Neural crest cell (in vitro differentiated cells): ENCODE measurements at regions not wholly inside any gene's neighbourhood (a gene's known extent, or its start where the extent isn't known, plus 50 kb on each side); places are given as distances from the start of the nearest gene placed in this dataset.

Experiments
- DNase-seq: peaks from one replicate; pipeline ENCODE4 v3.0.0; 2021; ENCODE audit warnings: low read depth, mixed read lengths, low spot score
- H3K27ac Mint-ChIP-seq: one replicate; pipeline ENCODE4 v1.8.0; 2021; ENCODE audit warnings: mild to moderate bottlenecking, mixed read lengths; ENCODE audit not compliant: unreplicated experiment
- H3K27me3 Mint-ChIP-seq: 2 replicates; pipeline ENCODE4 v1.8.0; 2021; ENCODE audit warnings: low read depth, mild to moderate bottlenecking, mixed read lengths
- H3K36me3 Mint-ChIP-seq: 2 replicates; pipeline ENCODE4 v1.8.0; 2021; ENCODE audit warnings: low read depth, mild to moderate bottlenecking, mixed read lengths
- H3K4me1 Mint-ChIP-seq: 2 replicates; pipeline ENCODE4 v1.8.0; 2021; ENCODE audit warnings: mixed read lengths
- H3K4me3 Mint-ChIP-seq: one replicate; pipeline ENCODE4 v1.8.0; 2021; ENCODE audit warnings: mild to moderate bottlenecking, mixed read lengths
- H3K9me3 Mint-ChIP-seq: 2 replicates; pipeline ENCODE4 v1.8.0; 2021; ENCODE audit warnings: mixed read lengths
- TF ChIP-seq, protein P1 (sequence below): fragments of 200-600 bp; sonication (generic); conservative IDR thresholded peaks from 2 replicates; pipeline ENCODE4 v1.5.0; 2021; ENCODE audit warnings: antibody characterized with exemption, mild to moderate bottlenecking

DNA sequence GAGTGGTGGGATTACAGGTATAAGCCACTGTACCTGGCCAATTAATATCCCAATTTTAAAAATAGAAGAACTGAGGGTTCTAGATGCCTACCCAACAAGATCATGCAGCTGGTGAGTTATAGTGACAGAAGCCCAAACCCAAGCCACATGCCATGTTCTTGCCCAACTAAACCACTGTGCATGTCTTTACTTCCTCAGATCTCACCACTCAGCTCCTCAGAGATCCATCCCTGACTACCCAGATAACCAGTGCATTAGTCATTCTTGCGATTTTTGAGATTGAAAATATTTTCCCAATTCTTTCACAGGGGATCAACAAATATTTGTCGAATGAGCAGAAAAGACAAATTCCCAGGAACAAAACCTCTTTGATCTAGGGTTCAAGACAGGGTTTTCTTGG is 303.1 kb downstream of the CBLN1 start:
- Mint-ChIP-seq H3K4me1 (no peaks in the 10 kb centered on the region), H3K27me3 (peaks cover 22% of the 10 kb centered on the region), H3K9me3 (peaks cover 3% of the 10 kb centered on the region), H3K36me3 (no peaks in the 10 kb centered on the region), H3K27ac (no peak overlapping the region), H3K4me3 (no peak overlapping the region)
- no peak for DNase-seq
- TF ChIP-seq, protein P1, sequence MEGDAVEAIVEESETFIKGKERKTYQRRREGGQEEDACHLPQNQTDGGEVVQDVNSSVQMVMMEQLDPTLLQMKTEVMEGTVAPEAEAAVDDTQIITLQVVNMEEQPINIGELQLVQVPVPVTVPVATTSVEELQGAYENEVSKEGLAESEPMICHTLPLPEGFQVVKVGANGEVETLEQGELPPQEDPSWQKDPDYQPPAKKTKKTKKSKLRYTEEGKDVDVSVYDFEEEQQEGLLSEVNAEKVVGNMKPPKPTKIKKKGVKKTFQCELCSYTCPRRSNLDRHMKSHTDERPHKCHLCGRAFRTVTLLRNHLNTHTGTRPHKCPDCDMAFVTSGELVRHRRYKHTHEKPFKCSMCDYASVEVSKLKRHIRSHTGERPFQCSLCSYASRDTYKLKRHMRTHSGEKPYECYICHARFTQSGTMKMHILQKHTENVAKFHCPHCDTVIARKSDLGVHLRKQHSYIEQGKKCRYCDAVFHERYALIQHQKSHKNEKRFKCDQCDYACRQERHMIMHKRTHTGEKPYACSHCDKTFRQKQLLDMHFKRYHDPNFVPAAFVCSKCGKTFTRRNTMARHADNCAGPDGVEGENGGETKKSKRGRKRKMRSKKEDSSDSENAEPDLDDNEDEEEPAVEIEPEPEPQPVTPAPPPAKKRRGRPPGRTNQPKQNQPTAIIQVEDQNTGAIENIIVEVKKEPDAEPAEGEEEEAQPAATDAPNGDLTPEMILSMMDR, result no peak

DNA sequence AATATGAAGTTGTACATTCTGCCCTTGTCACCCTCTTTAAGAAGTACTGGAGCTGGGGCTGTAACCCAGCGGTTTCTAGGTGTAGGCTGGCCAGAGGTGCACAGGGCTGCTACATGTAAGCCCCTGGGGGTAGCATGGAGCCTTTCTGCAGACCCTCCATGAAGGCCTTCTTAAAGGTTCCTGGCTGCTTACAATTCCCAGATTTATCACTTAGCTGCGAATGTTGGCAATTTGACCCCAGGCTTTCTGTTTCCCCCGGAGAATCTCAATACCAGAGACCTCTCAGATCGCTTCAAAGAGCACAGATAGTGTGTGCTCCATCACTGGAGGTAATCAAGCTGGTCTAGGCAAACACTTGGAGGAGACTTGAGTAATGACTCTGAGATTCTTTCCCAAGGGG is 309.4 kb downstream of the CBLN1 start:
- TF ChIP-seq, protein P1, result no peak
- Mint-ChIP-seq H3K27ac (no peak overlapping the region), H3K36me3 (no peaks in the 10 kb centered on the region), H3K27me3 (peaks cover 4% of the 10 kb centered on the region), H3K4me3 (no peak overlapping the region), H3K4me1 (peaks cover 4% of the 10 kb centered on the region), H3K9me3 (no peaks in the 10 kb centered on the region)
- no peak for DNase-seq

DNA sequence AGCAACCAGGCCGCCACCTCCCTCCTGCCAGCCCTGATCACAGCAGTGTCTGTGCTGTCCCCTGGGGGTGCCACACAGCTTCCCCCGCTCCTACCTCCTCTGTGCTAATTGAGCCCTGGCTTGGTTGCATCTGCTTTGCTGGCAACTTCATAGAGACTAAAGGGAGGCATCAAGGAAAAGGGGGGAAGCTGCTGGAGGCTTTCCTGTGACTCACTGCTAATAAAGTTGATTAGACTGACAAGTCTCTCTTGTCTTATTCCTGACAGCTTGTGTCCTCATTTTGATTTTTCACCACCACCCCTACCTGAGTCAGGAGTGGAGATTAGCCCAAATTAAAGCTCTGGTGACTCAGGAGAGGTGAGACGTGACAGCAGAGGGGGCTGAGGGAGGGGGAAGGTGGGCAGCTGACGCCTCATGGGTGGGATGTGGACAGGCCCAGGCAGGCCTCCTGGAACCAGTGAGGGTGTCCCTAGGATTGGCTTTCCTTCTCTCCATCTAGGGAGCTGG is 310.0 kb downstream of the CBLN1 start:
- H3K4me3 Mint-ChIP-seq, result no peak overlapping the region
- H3K4me1 Mint-ChIP-seq, result peaks cover 4% of the 10 kb centered on the region
- no peak for DNase-seq
- no peak overlapping the region for H3K27ac Mint-ChIP-seq
- TF ChIP-seq, protein P1, result no peak
- no peaks in the 10 kb centered on the region for H3K27me3 Mint-ChIP-seq
- H3K36me3 Mint-ChIP-seq, result no peaks in the 10 kb centered on the region
- H3K9me3 Mint-ChIP-seq, result no peaks in the 10 kb centered on the region

DNA sequence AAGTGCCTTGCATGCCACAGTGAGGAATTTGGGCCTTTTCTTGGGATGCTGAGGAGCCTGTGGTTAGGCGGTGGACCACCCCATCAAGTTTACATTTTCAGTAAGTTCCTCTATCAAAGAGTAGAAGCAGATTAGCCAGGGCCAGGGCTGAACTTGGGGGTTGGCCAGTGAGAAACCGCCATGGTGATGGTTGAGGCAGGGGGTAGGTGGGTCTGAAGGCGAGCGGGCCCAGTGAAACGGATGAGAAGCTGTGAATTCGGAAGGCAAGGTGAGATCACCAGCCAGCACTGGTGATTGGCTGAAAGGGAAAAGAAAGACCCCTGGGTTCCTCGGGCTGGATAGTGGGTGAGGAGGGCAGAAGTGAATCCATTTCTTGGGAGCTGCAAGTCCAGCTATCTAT is 311.4 kb downstream of the CBLN1 start:
- no peaks in the 10 kb centered on the region for H3K36me3 Mint-ChIP-seq
- DNase-seq, result no peak
- no peak overlapping the region for H3K27ac Mint-ChIP-seq
- H3K4me3 Mint-ChIP-seq, result no peak overlapping the region
- H3K27me3 Mint-ChIP-seq, result no peaks in the 10 kb centered on the region
- no peaks in the 10 kb centered on the region for H3K9me3 Mint-ChIP-seq
- TF ChIP-seq, protein P1, result no peak
- H3K4me1 Mint-ChIP-seq, result peaks cover 4% of the 10 kb centered on the region

DNA sequence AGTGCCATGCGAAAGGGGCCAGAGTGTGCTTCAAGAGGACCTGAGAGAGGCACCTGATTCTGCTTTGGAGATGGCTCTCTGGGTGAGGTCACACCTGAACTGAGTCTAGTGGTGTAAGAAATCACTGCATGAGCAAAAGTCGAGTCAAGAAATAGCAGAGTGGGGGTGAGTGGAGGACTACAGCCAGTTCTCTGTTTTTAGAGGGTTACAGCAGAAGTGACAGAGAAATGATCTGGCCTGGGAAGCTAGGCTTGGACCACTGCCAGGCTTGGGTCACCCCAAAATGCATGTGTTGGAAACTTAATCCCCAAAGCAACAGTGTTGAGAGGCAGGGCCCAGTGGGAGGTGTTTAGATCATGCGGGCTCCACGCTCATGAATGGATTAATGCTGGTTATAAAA is 312.0 kb downstream of the CBLN1 start:
- DNase-seq, result no peak
- H3K36me3 Mint-ChIP-seq, result no peaks in the 10 kb centered on the region
- peaks cover 4% of the 10 kb centered on the region for H3K4me1 Mint-ChIP-seq
- TF ChIP-seq, protein P1, result no peak
- no peak overlapping the region for H3K4me3 Mint-ChIP-seq
- H3K27me3 Mint-ChIP-seq, result no peaks in the 10 kb centered on the region
- no peaks in the 10 kb centered on the region for H3K9me3 Mint-ChIP-seq
- H3K27ac Mint-ChIP-seq, result no peak overlapping the region

DNA sequence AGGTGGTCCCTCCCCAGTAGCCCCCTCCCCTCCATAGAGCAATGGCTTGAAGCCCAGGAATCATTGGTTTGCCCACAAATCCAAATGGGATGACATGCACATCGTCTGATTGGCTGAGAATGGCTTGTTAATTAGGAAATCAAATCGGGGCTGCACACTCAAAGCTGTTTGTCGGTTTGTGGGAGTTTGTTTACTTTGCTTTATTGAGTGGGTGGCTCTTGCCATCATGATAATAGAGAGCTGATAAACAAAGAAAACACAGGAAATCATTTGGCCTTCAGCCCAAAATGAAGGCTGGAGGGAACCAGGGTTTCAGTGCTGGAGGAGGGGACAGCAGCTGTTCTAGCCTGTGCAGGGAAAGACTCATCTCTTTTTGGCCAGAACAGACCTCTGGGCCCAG is 316.3 kb downstream of the CBLN1 start:
- H3K9me3 Mint-ChIP-seq, result no peaks in the 10 kb centered on the region
- no peak overlapping the region for H3K27ac Mint-ChIP-seq
- H3K27me3 Mint-ChIP-seq, result peaks cover 2% of the 10 kb centered on the region
- TF ChIP-seq, protein P1, result no peak
- H3K4me1 Mint-ChIP-seq, result no peaks in the 10 kb centered on the region
- H3K36me3 Mint-ChIP-seq, result no peaks in the 10 kb centered on the region
- no peak for DNase-seq
- H3K4me3 Mint-ChIP-seq, result no peak overlapping the region
